ENCODE measurements at regions not wholly inside any gene's neighbourhood (a gene's known extent, or its start where the extent isn't known, plus 50 kb on each side); places are given as distances from the start of the nearest gene placed in this dataset.

DNA sequence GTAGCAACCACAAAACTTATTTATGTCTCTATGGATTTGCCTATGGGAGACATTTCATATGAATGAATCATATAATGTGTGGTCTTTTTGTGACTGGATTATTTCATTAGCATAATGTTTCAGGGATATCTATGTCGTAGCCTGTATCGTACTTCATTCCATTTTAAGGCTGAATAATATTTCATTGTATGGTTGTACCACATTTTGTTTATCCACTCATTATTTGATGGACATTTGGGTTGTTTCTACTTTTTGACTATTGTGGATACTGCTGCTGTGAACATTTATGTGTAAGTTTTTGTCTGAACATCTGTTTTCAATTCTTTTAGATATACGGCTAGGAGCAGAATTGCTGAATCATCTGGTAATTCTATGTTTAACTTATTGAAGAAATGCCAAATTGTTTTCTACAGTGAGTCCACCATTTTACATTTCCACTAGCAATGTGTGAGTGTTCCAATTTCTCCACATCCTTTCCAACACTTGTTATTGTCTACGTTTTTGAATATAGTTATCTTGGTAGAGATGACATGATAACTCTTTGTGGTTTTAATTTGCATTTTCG lies 134.4 kb upstream of the DAZL start:
- Histone ChIP-seq H3K4me3 (ENCODE audit: extremely low read depth, insufficient read depth, low read length, poor library complexity, severe bottlenecking) (no peak overlapping the region), H3K4me1 (ENCODE audit: control insufficient read depth, insufficient read depth, low read length, poor library complexity, severe bottlenecking) (no peaks in the 10 kb centered on the region), H3K36me3 (ENCODE audit: control insufficient read depth, insufficient read depth, low read length) (no peaks in the 10 kb centered on the region), H3K9me3 (ENCODE audit: control insufficient read depth, low read length) (no peaks in the 10 kb centered on the region), H3K27ac (ENCODE audit: low read depth, low read length, severe bottlenecking) (no peak overlapping the region)
- WGBS, 2 experiments (ENCODE audit: insufficient coverage in 2 of 2), result no CpG with 5 or more reads among the region's 5 CpGs

- no CpG with 5 or more reads among the region's 1 CpG for WGBS, 2 experiments (ENCODE audit: insufficient coverage in 2 of 2)
- Histone ChIP-seq H3K4me1 (ENCODE audit: control insufficient read depth, insufficient read depth, low read length, poor library complexity, severe bottlenecking) (no peaks in the 10 kb centered on the region), H3K9me3 (ENCODE audit: control insufficient read depth, low read length) (no peaks in the 10 kb centered on the region), H3K4me3 (ENCODE audit: extremely low read depth, insufficient read depth, low read length, poor library complexity, severe bottlenecking) (no peak overlapping the region), H3K36me3 (ENCODE audit: control insufficient read depth, insufficient read depth, low read length) (no peaks in the 10 kb centered on the region), H3K27ac (ENCODE audit: low read depth, low read length, severe bottlenecking) (no peak overlapping the region)
Observed at GRCh38 chr3:16740515-16740914, 135.3 kb upstream of the DAZL start.

DNA sequence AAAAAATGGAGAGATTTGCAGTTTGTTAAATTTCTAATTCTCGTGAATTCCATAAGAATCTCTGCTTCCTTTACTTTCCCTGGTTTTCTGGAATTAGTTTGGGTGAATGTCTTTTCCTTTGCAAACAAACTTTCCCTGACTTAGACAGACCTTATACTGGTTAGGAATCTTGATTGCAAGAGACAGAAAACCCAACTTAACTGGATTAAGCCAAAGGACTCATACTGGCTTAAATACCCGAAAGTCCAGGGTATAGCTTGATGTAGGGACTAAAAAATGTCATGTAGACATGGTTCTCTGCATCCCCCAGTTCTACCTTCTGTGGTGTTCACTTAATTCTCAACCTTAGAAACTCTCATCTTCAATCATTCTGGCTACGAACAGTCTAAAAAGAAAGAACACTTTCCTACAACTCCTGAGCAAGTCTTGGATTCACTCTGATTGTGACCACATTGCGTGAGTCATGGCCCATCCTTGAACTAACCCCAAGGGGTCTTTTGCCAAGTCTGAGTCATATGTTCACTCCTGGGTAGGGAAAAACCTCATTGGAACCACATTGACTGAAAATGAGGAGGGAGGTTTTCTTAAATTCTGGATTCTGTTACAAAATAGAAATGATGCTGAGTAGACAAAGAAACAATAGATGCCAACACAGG lies 136.0 kb upstream of the DAZL start:
- Histone ChIP-seq H3K4me3 (ENCODE audit: extremely low read depth, insufficient read depth, low read length, poor library complexity, severe bottlenecking) (no peak overlapping the region), H3K4me1 (ENCODE audit: control insufficient read depth, insufficient read depth, low read length, poor library complexity, severe bottlenecking) (no peaks in the 10 kb centered on the region), H3K9me3 (ENCODE audit: control insufficient read depth, low read length) (no peaks in the 10 kb centered on the region), H3K27ac (ENCODE audit: low read depth, low read length, severe bottlenecking) (no peak overlapping the region), H3K36me3 (ENCODE audit: control insufficient read depth, insufficient read depth, low read length) (no peaks in the 10 kb centered on the region)
- 87 to 88% methylated on average over 2 of the region's 4 CpGs for WGBS, 2 experiments (ENCODE audit: insufficient coverage in 2 of 2)

- no peaks in the 10 kb centered on the region for H3K36me3 ChIP-seq (ENCODE audit: control insufficient read depth, insufficient read depth, low read length)
- H3K4me1 ChIP-seq (ENCODE audit: control insufficient read depth, insufficient read depth, low read length, poor library complexity, severe bottlenecking), result no peaks in the 10 kb centered on the region
- no peak overlapping the region for H3K4me3 ChIP-seq (ENCODE audit: extremely low read depth, insufficient read depth, low read length, poor library complexity, severe bottlenecking)
- H3K9me3 ChIP-seq (ENCODE audit: control insufficient read depth, low read length), result no peaks in the 10 kb centered on the region
- no peak overlapping the region for H3K27ac ChIP-seq (ENCODE audit: low read depth, low read length, severe bottlenecking)
- no CpG with 5 or more reads among the region's 4 CpGs for WGBS, 2 experiments (ENCODE audit: insufficient coverage in 2 of 2)
Observed at GRCh38 chr3:16741890-16742289, 136.7 kb upstream of the DAZL start.

GRCh38 chr3:16743276-16743675 lies 138.1 kb upstream of the DAZL start:
- no peaks in the 10 kb centered on the region for H3K36me3 ChIP-seq (ENCODE audit: control insufficient read depth, insufficient read depth, low read length)
- no peaks in the 10 kb centered on the region for H3K9me3 ChIP-seq (ENCODE audit: control insufficient read depth, low read length)
- no peaks in the 10 kb centered on the region for H3K4me1 ChIP-seq (ENCODE audit: control insufficient read depth, insufficient read depth, low read length, poor library complexity, severe bottlenecking)

GRCh38 chr3:16759227-16759903 lies 125.4 kb upstream of the PLCL2 start:
- WGBS, 2 experiments (ENCODE audit: insufficient coverage in 2 of 2), result 81 to 89% methylated on average over 2 of the region's 2 CpGs
- no peaks in the 10 kb centered on the region for H3K36me3 ChIP-seq (ENCODE audit: control insufficient read depth, insufficient read depth, low read length)
- no peaks in the 10 kb centered on the region for H3K4me1 ChIP-seq (ENCODE audit: control insufficient read depth, insufficient read depth, low read length, poor library complexity, severe bottlenecking)
- no peak overlapping the region for H3K4me3 ChIP-seq (ENCODE audit: extremely low read depth, insufficient read depth, low read length, poor library complexity, severe bottlenecking)
- no peaks in the 10 kb centered on the region for H3K9me3 ChIP-seq (ENCODE audit: control insufficient read depth, low read length)
- no peak overlapping the region for H3K27ac ChIP-seq (ENCODE audit: low read depth, low read length, severe bottlenecking)

More at GRCh38 chr3:16743276-16743675, 138.1 kb upstream of the DAZL start:
- Histone ChIP-seq H3K4me3 (ENCODE audit: extremely low read depth, insufficient read depth, low read length, poor library complexity, severe bottlenecking) (no peak overlapping the region), H3K27ac (ENCODE audit: low read depth, low read length, severe bottlenecking) (no peak overlapping the region)

DNA sequence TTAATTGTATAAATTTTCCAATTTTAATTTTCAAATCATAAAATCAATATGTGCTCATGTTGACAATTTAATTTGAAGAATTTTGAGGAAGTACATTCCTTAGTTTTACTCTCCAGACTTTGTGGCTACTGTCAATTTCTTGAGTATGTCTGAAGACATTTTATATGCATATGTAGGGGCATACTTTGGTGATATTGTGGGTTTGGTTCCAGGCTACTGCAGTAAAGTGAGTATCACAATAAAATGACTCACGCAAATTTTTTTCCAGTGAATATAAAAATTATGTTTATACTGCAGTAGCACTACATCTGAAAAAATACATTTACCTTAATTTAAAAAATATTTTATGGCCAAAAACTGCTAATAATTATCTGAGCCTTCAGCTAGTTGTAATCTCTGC lies 123.2 kb upstream of the PLCL2 start:
- no peak overlapping the region for H3K4me3 ChIP-seq (ENCODE audit: extremely low read depth, insufficient read depth, low read length, poor library complexity, severe bottlenecking)
- H3K4me1 ChIP-seq (ENCODE audit: control insufficient read depth, insufficient read depth, low read length, poor library complexity, severe bottlenecking), result no peaks in the 10 kb centered on the region
- no CpG with 5 or more reads among the region's 1 CpG for WGBS, 2 experiments (ENCODE audit: insufficient coverage in 2 of 2)
- H3K9me3 ChIP-seq (ENCODE audit: control insufficient read depth, low read length), result no peaks in the 10 kb centered on the region
- H3K27ac ChIP-seq (ENCODE audit: low read depth, low read length, severe bottlenecking), result no peak overlapping the region
- H3K36me3 ChIP-seq (ENCODE audit: control insufficient read depth, insufficient read depth, low read length), result no peaks in the 10 kb centered on the region

- Histone ChIP-seq H3K4me1 (ENCODE audit: control insufficient read depth, insufficient read depth, low read length, poor library complexity, severe bottlenecking) (no peaks in the 10 kb centered on the region), H3K27ac (ENCODE audit: low read depth, low read length, severe bottlenecking) (no peak overlapping the region), H3K36me3 (ENCODE audit: control insufficient read depth, insufficient read depth, low read length) (no peaks in the 10 kb centered on the region), H3K4me3 (ENCODE audit: extremely low read depth, insufficient read depth, low read length, poor library complexity, severe bottlenecking) (no peak overlapping the region), H3K9me3 (ENCODE audit: control insufficient read depth, low read length) (no peaks in the 10 kb centered on the region)
- WGBS, 2 experiments (ENCODE audit: insufficient coverage in 2 of 2), result 88 to 100% methylated on average over 1 of the region's 1 CpG
Observed at GRCh38 chr3:16765661-16766060, 119.1 kb upstream of the PLCL2 start.

DNA sequence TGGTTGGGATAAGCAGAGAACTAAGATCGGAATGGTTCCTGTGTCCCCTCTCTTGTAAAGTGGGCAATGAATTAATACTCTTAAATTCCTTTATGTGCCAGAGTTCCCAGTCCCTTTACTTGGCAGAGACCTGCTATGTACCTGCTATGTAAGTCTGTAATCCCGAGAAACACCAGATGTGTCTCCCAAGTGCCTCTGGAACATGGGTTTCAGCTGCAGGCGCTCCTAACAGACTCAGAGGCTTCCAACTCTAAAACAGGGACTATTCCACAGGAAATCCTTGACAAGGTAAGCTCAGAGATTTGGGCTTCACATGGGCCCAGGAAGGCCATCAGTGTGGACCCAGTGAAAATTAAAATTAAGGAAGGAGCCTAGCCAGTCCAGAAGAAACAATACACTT lies 117.7 kb upstream of the PLCL2 start:
- no peaks in the 10 kb centered on the region for H3K36me3 ChIP-seq (ENCODE audit: control insufficient read depth, insufficient read depth, low read length)
- H3K9me3 ChIP-seq (ENCODE audit: control insufficient read depth, low read length), result no peaks in the 10 kb centered on the region
- no peak overlapping the region for H3K27ac ChIP-seq (ENCODE audit: low read depth, low read length, severe bottlenecking)
- no peaks in the 10 kb centered on the region for H3K4me1 ChIP-seq (ENCODE audit: control insufficient read depth, insufficient read depth, low read length, poor library complexity, severe bottlenecking)
- no peak overlapping the region for H3K4me3 ChIP-seq (ENCODE audit: extremely low read depth, insufficient read depth, low read length, poor library complexity, severe bottlenecking)
- 54 to 64% methylated on average over 2 of the region's 3 CpGs for WGBS, 2 experiments (ENCODE audit: insufficient coverage in 2 of 2)

- WGBS, 2 experiments (ENCODE audit: insufficient coverage in 2 of 2), result no CpG with 5 or more reads among the region's 1 CpG
- Histone ChIP-seq H3K36me3 (ENCODE audit: control insufficient read depth, insufficient read depth, low read length) (no peaks in the 10 kb centered on the region), H3K4me3 (ENCODE audit: extremely low read depth, insufficient read depth, low read length, poor library complexity, severe bottlenecking) (no peak overlapping the region), H3K27ac (ENCODE audit: low read depth, low read length, severe bottlenecking) (no peak overlapping the region), H3K4me1 (ENCODE audit: control insufficient read depth, insufficient read depth, low read length, poor library complexity, severe bottlenecking) (no peaks in the 10 kb centered on the region), H3K9me3 (ENCODE audit: control insufficient read depth, low read length) (no peaks in the 10 kb centered on the region)
Observed at GRCh38 chr3:16768014-16768413, 116.7 kb upstream of the PLCL2 start.

DNA sequence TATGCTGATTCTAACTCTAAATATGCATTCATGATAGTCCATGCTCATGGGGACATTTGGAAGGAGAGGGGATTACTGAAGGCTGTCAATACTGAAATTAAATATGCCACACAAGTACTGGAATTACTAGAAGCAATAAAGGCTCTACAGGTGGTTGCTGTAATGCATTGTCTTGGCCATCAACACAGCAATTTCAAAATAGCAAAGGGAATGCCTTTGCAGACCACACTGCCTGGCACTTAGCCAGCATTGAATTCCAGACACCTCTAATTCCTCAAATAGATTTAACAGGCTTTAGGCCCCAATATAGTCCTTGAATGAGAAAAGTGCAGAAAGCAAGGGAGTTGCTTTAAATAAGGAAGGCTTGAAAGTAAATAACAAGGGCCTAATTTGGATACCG lies 115.8 kb upstream of the PLCL2 start:
- H3K4me3 ChIP-seq (ENCODE audit: extremely low read depth, insufficient read depth, low read length, poor library complexity, severe bottlenecking), result no peak overlapping the region
- H3K9me3 ChIP-seq (ENCODE audit: control insufficient read depth, low read length), result no peaks in the 10 kb centered on the region
- H3K27ac ChIP-seq (ENCODE audit: low read depth, low read length, severe bottlenecking), result no peak overlapping the region
- H3K36me3 ChIP-seq (ENCODE audit: control insufficient read depth, insufficient read depth, low read length), result no peaks in the 10 kb centered on the region
- WGBS, 2 experiments (ENCODE audit: insufficient coverage in 2 of 2), result no CpG with 5 or more reads among the region's 1 CpG
- no peaks in the 10 kb centered on the region for H3K4me1 ChIP-seq (ENCODE audit: control insufficient read depth, insufficient read depth, low read length, poor library complexity, severe bottlenecking)

All from mesodermal cell (in vitro differentiated cells).